NCI-H1105 (cell line): ENCODE measurements at regions not wholly inside any gene's neighbourhood (a gene's known extent, or its start where the extent isn't known, plus 50 kb on each side); places are given as distances from the start of the nearest gene placed in this dataset.
"Not testable (repeated sequence)": the region's sequence is repeated elsewhere in the genome, so short reads cannot be mapped to it uniquely, and the experiment has no call there.

Experiments used
- DNase-seq: peaks from one replicate; lab custom pipeline; 2025; lab: John Stamatoyannopoulos, UW

DNA sequence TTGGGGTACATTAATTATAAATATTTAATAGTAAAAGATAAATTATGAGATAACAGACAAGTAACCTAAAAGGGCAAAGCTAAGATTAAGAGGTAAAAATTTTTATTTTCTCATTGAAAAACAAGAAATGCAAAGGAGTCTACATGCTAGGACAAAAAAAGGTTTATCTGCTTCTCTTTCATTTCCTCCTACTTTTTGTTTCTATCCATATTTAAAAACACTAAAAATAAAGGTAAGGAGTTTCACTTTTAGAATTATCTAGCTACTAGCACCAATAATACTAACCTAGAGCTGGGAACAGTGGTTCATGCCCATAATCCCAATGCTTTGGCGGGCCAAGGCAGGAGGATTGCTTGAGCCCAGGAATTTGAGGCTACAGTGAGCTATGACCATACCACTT is 1551.7 kb upstream of the SLC39A10 start:
- DNase-seq = no peak

DNA sequence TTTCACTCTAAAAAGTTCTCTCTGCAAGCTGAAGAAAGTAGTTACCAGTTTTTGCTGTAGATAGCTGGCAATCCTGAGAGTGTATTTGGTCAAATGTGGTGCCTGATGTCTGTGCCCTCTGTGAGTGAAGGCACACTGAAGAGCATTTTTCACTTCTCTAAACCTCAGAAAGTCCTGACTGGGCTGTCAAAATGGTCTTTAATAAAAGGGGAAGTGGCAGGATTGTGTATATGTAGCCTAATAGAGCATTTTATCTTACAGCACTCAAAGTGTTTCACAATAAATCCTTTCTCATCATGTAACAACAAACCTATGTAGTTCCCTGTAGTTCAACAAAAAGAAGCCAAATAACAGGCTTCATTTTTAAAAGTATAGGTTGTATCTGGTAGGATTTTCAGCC is 1552.3 kb upstream of the SLC39A10 start:
- DNase-seq = no peak

- DNase-seq = no peak
Observed at GRCh38 chr2:194103941-194104659, 1552.9 kb upstream of the SLC39A10 start.

DNA sequence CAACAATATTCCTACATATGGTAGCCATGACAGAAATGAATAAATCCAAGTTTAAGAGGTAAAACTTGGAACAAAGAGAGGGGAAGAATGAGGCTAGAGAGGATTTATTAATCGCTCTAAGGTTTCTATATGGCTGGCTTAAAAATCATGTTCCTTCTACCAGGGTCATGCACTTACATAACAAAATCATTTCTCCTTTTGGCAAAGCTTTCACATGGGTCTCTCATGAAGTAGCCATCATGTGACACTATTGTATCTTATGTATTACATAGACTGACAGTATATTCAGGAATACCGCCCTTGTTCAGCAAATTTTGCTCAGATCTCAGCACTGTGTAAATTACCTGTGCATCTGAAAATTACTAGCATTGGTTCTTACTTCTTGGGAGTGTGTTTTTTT is 1554.5 kb upstream of the SLC39A10 start:
- DNase-seq = no peak

DNA sequence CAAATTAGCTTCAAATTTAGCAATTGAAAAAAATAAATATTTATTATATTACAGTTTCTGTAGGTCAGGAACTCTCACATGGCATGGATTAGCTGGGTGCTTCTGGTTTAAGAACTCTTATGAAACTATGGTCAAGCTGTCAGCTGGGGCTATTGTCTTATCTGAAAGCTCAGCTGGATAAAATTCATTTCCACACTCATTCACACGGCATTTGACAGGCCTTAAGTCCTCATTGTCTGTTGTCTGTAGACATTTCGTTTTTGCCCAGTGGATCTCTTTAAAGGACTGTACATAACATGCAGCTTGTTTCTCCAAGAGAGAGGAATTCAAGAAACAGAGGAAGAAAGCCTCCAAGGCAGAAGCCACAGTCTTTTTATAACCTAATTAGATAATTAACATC is 1556.8 kb upstream of the SLC39A10 start:
- no peak for DNase-seq

- no peak for DNase-seq
Observed at GRCh38 chr2:194096402-194096801, 1560.6 kb upstream of the SLC39A10 start.

GRCh38 chr2:194095359-194095758 is 1561.7 kb upstream of the SLC39A10 start:
- DNase-seq = no peak

DNA sequence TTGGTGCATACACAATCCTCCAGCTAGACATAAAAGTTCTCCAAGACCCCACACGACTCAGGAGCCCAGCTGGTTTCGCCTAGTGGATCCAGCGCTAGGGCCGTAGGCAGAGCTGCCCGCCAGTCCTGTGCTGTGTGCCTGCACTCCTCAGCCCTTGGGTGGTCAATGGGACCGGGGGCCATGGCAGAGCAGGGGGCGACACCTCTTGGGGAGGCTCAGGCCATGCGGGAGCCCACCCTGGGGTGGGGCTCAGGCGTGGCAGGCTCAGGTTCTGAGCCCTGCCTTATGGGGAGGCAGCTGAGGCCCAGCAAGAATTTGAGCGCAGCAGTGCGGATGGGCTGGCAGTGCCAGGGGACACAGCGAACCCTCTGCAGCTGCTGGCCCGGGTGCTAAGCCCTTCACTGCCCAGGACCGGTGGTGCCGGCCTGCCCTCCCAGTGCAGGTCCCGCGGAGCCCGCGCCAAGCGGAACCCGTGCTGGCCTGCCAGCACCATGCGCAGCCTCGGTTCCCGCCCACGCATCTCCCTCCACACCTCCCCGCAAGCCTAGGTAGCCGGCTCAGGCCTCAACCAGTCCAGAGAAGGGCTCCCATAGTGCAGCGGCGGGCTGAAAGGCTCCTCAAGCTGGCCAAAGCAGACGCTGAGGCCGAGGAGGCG is 1566.6 kb upstream of the SLC39A10 start:
- no peak for DNase-seq

DNA sequence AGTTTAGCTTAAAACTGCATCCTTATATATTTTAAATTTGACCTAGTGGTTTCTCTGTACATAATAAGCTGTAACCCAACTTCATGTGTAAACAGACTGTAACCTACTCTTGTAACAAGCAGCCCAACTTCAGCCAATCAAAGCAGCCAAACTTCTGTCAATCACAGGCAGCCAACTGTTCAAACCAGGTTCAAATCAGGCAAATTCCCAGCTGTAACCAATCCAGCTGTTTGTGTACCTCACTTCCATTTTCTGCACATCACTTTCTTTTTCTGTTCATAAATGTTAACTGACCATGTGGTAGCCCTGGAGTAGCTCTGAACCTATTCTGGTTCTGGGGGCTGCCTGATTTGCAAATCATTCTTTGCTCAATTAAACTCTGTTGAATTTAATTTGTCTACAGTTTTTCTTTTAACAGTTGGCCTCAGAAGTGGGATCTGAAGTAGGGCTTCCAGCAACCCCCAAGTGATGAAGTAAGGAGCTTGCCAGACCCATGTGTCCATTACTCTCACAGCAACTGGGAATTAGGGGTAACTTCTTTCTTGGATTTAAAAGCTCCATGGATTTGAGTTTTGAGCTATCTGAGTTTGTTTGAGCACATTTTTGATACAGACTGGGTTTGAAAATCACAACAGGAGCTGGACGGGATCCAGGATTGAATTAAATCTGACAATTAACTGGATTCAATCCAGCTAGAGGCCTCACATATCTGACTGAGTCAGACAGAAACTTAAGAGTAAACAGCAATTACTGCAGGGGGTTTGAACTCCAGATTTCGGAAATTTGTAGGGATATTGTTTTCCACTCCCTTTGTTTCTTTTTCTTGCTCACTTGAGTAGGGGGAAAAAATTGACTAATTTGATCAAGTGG is 1569.7 kb upstream of the SLC39A10 start:
- DNase-seq = peak; percentile 31

- no peak for DNase-seq
Observed at GRCh38 chr2:194086129-194086528, 1570.9 kb upstream of the SLC39A10 start.

DNA sequence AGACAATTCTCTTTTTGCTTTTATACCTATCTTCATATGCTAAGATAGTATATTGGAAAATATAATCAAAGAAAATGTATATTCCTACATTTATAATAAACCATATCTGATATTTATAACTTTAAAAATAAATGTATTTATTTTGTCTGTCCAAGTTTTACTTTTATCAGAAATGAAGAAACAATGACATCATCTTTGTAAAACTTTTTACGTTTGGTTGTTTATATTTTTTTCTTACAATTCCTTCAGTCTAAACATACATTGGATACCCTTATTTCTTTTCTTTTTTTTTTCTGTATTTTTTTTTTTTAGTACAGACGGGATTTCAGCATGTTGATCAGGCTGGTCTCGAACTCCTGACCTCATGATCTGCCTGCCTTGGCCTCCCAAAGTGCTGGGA is 1577.0 kb upstream of the SLC39A10 start:
- no peak for DNase-seq

GRCh38 chr2:194077366-194077765 is 1579.7 kb upstream of the SLC39A10 start:
- no peak for DNase-seq

DNA sequence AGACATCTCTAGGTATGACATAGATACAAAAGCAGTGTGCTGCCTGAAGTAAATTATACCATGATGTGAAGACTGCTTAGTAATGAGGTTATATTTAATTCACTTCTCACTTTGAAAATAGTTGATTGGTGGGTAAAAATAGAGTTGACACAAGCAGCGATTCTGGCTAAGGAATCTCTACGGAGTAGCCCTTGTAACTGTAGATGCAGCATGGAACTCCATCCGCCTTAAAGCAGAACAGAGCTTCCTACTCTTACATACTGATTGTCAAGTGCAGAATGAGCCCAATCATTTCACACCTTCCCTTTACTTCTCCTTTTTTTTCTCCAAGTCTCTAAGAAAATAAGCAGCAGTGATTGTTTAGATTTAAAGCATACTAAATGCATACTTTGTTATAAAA is 1594.6 kb upstream of the SLC39A10 start:
- no peak for DNase-seq

DNA sequence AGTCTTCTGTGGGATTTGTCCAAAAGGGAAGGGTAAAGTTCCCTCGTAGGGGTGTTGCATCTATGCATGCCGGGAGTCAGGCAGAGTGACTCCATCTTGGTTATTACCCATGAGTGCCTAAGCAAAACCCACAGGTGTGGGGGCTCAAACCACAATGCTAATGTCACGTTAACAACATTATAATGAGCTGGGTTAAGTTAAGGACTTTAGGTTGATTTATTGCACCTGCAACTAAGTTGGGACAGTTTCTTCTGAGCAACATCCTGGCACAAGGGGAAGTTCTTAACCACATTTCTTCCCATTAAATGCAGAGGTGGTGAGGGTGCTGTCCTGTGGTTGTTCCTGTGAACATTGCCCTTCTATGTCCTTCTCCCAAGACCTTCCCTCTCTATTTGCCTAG is 1596.8 kb upstream of the SLC39A10 start:
- no peak for DNase-seq

DNA sequence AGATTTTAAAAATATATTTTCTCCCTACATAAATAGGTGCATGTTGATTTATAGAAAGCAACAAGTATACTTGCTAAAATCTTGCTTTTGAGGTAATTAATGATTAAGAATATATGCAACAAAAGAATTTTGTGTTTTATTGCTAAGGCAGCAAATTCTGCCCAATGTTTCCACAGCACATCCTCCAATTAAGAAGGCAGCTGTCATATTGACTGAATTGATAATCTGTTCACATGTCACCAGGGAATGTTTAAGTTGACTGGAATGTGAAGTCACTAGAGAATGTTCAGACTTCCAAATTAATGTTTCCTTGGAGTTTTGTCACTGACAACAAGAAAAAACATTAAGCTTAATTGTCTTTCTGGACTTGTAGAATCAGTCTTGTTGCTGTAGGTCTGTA is 1602.7 kb upstream of the SLC39A10 start:
- DNase-seq = no peak

DNA sequence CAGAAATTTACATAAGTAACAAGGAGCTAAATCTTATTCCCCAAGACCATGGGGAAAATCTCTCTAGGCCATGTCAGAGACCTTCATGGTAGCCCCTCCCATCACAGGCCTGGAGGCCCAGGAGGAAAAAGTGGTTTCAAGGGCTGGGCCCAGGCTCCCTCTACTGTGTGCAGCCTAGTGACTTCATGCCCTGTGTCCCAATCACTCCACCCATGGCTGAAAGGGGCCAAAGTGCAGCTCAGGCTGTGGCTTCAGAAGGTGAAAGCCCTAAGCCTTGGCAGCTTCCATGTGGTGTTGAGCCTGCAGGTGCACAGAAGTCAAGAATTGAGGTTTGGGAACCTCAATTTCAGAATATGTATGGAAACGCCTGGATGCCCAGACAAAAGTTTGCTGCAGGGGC is 1612.7 kb upstream of the SLC39A10 start:
- no peak for DNase-seq

DNA sequence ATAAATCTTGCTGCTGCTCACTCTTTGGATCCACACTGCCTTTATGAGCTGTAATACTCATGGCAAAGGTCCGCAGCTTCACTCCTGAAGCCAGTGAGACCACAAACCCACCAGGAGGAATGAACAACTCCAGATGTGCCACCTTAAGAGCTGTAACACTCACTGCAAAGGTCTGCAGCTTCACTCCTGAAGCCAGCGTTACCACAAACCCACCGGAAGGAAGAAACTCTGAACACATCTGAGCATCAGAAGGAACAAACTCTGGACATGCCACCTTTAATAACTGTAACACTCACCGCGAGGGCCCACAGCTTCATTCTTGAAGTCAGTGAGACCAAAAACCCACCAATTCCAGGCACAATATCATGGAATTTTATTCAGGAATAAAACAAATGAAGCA is 1635.9 kb upstream of the SLC39A10 start:
- not testable (repeated sequence) for DNase-seq

GRCh38 chr2:194020155-194020554 is 1636.9 kb upstream of the SLC39A10 start:
- DNase-seq = no peak

- no peak for DNase-seq
Observed at GRCh38 chr2:194015751-194016150, 1641.3 kb upstream of the SLC39A10 start.

DNA sequence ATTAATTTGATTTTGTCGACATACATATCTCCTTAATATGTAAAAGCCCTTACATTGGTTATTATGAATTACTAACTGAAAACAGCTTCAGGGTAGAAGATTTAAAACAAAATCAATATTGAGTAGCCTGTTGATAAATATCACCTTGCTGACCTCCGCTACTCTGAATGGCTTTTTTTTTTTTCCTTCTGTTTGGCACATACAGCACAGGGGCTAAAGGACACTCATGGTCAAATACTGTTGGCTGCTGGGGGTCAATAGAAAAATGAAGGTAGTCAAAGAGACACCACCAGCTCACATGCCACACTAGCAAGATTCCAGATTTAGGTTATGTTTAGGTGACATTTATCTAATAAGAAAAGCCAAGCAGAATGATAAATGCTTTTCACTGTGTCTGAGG is 1642.4 kb upstream of the SLC39A10 start:
- no peak for DNase-seq

GRCh38 chr2:194004590-194005206 is 1652.3 kb upstream of the SLC39A10 start:
- DNase-seq = no peak

DNA sequence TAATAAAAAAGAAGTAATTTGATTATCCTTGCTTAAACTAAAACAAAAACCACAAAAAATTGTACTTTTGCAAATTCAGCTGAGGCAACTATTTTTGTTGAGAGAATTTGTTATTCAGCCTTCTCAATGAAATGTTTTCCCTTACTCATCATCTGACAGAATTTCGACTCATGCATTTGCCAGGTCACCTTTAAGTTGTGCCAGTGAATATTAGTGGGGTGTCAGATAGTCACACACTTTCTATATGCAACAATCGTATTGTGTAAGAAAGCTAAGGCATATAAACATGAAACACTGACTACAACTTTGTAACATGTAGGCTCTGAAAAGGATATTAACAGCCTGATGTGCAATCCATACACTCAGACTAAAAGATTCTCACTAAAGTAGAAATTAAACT is 1653.1 kb upstream of the SLC39A10 start:
- no peak for DNase-seq
